DND-41 (cell line): ENCODE measurements at regions not wholly inside any gene's neighbourhood (a gene's known extent, or its start where the extent isn't known, plus 50 kb on each side); places are given as distances from the start of the nearest gene placed in this dataset.

Source experiments
- ATAC-seq: fragments of 200-7000 bp; cut with Tn5 transposase; 3 replicates; pipeline ENCODE4 v1.9.1; 2021; ENCODE audit warnings: low read depth; ENCODE audit not compliant: insufficient read depth
- DNase-seq: peaks from one replicate; pipeline ENCODE4 v3.0.0-alpha.2; 2020
- H2AFZ ChIP-seq: 2 replicates; pipeline ENCODE4 v1.6.0; 2012; ENCODE audit warnings: low read depth, low read length
- H3K27ac ChIP-seq: 2 replicates; pipeline ENCODE4 v1.5.1; 2012; ENCODE audit warnings: low read length, inconsistent platforms
- H3K27me3 ChIP-seq: fragments of 200-600 bp; sonication (generic); 2 replicates; pipeline ENCODE4 v1.6.0; 2012; ENCODE audit warnings: low read length, mild to moderate bottlenecking, inconsistent platforms; ENCODE audit not compliant: insufficient read depth, poor library complexity
- H3K36me3 ChIP-seq: 2 replicates; pipeline ENCODE4 v1.5.1; 2012; ENCODE audit warnings: low read length, inconsistent platforms; ENCODE audit not compliant: insufficient read depth
- H3K4me1 ChIP-seq: 2 replicates; pipeline ENCODE4 v1.5.1; 2012; ENCODE audit warnings: mild to moderate bottlenecking, low read length; ENCODE audit not compliant: insufficient read depth
- H3K4me2 ChIP-seq: 2 replicates; pipeline ENCODE4 v1.6.0; 2012; ENCODE audit warnings: mild to moderate bottlenecking, moderate library complexity, low read length, inconsistent platforms; ENCODE audit not compliant: insufficient read depth
- H3K4me3 ChIP-seq, 2 experiments: fragments of 200-600 bp in 1 of 2; shearing (Covaris generic) in 1 of 2; 2 replicates each; pipeline ENCODE4 v1.5.1; 2012 to 2016; ENCODE audit warnings: inconsistent platforms in 2 of 2, low read length in 2 of 2, mild to moderate bottlenecking in 2 of 2, low read depth in 1 of 2, moderate library complexity in 1 of 2
- H3K79me2 ChIP-seq: 2 replicates; pipeline ENCODE4 v1.6.0; 2012; ENCODE audit warnings: low read length, inconsistent platforms; ENCODE audit not compliant: insufficient read depth
- H3K9ac ChIP-seq: 2 replicates; pipeline ENCODE4 v1.6.0; 2012; ENCODE audit warnings: low read depth, mild to moderate bottlenecking, inconsistent platforms, low read length, moderate library complexity
- H3K9me3 ChIP-seq: 2 replicates; pipeline ENCODE4 v1.5.1; 2012; ENCODE audit warnings: low read length, moderate library complexity, mild to moderate bottlenecking, inconsistent platforms; ENCODE audit not compliant: insufficient read depth, severe bottlenecking
- H4K20me1 ChIP-seq: 2 replicates; pipeline ENCODE4 v1.6.0; 2012; ENCODE audit warnings: low read length; ENCODE audit not compliant: insufficient read depth
- EZH2 ChIP-seq: IDR thresholded peaks from 3 replicates; pipeline ENCODE4 v1.6.1; 2012; ENCODE audit warnings: borderline replicate concordance, low read depth, mild to moderate bottlenecking, moderate library complexity, low read length, inconsistent platforms; ENCODE audit not compliant: severe bottlenecking
- TF ChIP-seq, protein P1 (sequence below): IDR thresholded peaks from 2 replicates; pipeline ENCODE4 v1.5.1; 2012; ENCODE audit warnings: borderline replicate concordance, low read length, moderate library complexity, mild to moderate bottlenecking; ENCODE audit not compliant: poor library complexity, severe bottlenecking; ENCODE audit errors: extremely low read depth

GRCh38 chr18:24726727-24727492, 266.5 kb downstream of the HRH4 start:
- H3K36me3 ChIP-seq: no peaks in the 10 kb centered on the region
- H3K4me3 ChIP-seq: no peak overlapping the region
- no peaks in the 10 kb centered on the region for H3K79me2 ChIP-seq
- no peak overlapping the region for H3K27ac ChIP-seq
- H3K4me1 ChIP-seq: no peaks in the 10 kb centered on the region
- H2AFZ ChIP-seq: no peak overlapping the region
- no peaks in the 10 kb centered on the region for H3K9me3 ChIP-seq
- no peak for TF ChIP-seq EZH2
- TF ChIP-seq, protein P1, sequence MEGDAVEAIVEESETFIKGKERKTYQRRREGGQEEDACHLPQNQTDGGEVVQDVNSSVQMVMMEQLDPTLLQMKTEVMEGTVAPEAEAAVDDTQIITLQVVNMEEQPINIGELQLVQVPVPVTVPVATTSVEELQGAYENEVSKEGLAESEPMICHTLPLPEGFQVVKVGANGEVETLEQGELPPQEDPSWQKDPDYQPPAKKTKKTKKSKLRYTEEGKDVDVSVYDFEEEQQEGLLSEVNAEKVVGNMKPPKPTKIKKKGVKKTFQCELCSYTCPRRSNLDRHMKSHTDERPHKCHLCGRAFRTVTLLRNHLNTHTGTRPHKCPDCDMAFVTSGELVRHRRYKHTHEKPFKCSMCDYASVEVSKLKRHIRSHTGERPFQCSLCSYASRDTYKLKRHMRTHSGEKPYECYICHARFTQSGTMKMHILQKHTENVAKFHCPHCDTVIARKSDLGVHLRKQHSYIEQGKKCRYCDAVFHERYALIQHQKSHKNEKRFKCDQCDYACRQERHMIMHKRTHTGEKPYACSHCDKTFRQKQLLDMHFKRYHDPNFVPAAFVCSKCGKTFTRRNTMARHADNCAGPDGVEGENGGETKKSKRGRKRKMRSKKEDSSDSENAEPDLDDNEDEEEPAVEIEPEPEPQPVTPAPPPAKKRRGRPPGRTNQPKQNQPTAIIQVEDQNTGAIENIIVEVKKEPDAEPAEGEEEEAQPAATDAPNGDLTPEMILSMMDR: peak; percentile 80
- ATAC-seq (peak; percentile 40; the same call in 1 of the 3 replicates), DNase-seq (peak; percentile 51)
- H3K4me2 ChIP-seq: no peak overlapping the region
- no peaks in the 10 kb centered on the region; the same call in 1 of the 2 replicates for H4K20me1 ChIP-seq
- no peak overlapping the region for H3K9ac ChIP-seq
- H3K27me3 ChIP-seq: peaks cover 6% of the 10 kb centered on the region

DNA sequence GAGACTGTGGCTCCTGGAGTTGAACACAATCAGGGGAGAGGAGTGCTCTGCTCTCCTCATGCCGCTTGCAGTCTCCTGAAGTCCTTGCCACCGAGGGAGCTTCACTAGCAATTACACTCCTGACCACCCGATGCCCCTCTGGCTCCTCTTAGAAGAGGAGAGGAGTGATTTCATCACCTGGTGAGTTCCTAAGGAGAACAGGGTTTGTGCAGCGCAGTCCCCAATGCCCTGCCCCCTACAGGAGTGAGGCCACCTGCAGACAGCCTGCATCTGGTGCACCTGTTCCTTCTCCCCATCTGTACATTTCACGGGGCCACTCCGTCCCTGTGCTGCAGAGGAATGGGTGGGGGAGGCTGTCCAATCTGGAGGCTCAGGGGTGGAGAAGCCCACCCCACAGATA, 267.2 kb downstream of the HRH4 start:
- Histone ChIP-seq H2AFZ (no peak overlapping the region), H3K79me2 (no peaks in the 10 kb centered on the region), H3K27me3 (peaks cover 10% of the 10 kb centered on the region), H3K9me3 (no peaks in the 10 kb centered on the region), H3K4me1 (no peaks in the 10 kb centered on the region), H3K36me3 (no peaks in the 10 kb centered on the region), H3K4me3 (no peak overlapping the region), H3K27ac (no peak overlapping the region), H3K9ac (no peak overlapping the region), H3K4me2 (no peak overlapping the region), H4K20me1 (no peaks in the 10 kb centered on the region; the same call in 1 of the 2 replicates)
- no peak for DNase-seq
- TF ChIP-seq, protein P1: no peak
- ATAC-seq: no peak

DNA sequence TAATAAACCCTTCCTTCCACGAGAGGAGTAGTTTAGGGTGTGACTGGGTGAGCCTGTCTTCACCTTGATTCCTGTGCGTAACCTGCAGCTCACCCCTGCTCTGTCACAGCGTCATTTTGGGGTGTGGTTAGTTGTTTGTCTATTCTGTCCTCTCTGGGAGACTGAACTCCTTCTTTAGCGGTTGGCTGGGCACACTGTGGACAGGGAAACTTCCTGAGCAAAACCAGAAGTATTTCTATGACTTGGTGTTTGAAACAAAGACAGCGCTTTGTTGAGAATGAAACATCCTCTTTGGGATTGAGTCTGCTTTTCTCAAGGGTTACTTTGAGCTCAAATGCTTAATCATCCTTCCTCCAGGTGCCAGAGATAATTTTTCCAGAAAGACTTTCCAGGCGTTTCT, 270.7 kb downstream of the HRH4 start:
- Histone ChIP-seq H3K9ac (no peak overlapping the region), H3K79me2 (no peaks in the 10 kb centered on the region), H2AFZ (no peak overlapping the region), H3K4me1 (no peaks in the 10 kb centered on the region), H3K4me3 (no peak overlapping the region), H3K9me3 (no peaks in the 10 kb centered on the region), H3K36me3 (no peaks in the 10 kb centered on the region), H4K20me1 (no peaks in the 10 kb centered on the region; the same call in 1 of the 2 replicates), H3K27me3 (peaks cover 10% of the 10 kb centered on the region), H3K27ac (no peak overlapping the region), H3K4me2 (no peak overlapping the region)
- no peak for DNase-seq
- TF ChIP-seq, protein P1: no peak
- no peak for TF ChIP-seq EZH2
- ATAC-seq: no peak
